ENCODE measurements at regions not wholly inside any gene's neighbourhood (a gene's known extent, or its start where the extent isn't known, plus 50 kb on each side); places are given as distances from the start of the nearest gene placed in this dataset.

GRCh38 chr21:25254491-25255174, 352.6 kb downstream of the MRPL39 start (continued):
- TF ChIP-seq RBBP5 (IDR thresholded peaks at IDR 0.05; ENCODE audit: borderline replicate concordance, low read depth, low read length) (no peak), GABPA (IDR thresholded peaks at IDR 0.05; ENCODE audit: borderline replicate concordance, insufficient read depth, low read length) (no peak), KDM4A (IDR thresholded peaks at IDR 0.05; ENCODE audit: low read depth, low read length, severe bottlenecking) (no peak), CBX8 (IDR thresholded peaks at IDR 0.05; ENCODE audit: borderline replicate concordance, low read depth, low read length) (no peak)
